Common myeloid progenitor, CD34-positive (primary cell): ENCODE measurements at regions not wholly inside any gene's neighbourhood (a gene's known extent, or its start where the extent isn't known, plus 50 kb on each side); places are given as distances from the start of the nearest gene placed in this dataset.
"Not testable (repeated sequence)": the region's sequence is repeated elsewhere in the genome, so short reads cannot be mapped to it uniquely, and the experiment has no call there.

Experiments used
- CTCF ChIA-PET: fragments of 350-600 bp; sonication (Branson Sonifier 250); formaldehyde crosslinking; loops from one replicate; lab custom pipeline; 2021; ENCODE audit warnings: antibody characterized with exemption; lab: Charles Lee
- POLR2A ChIA-PET: fragments of 350-600 bp; sonication (Branson Sonifier 250); formaldehyde crosslinking; loops from one replicate; lab custom pipeline; 2021; ENCODE audit warnings: antibody characterized with exemption; lab: Charles Lee
- DNase-seq, 3 donors: peaks; one replicate each; pipeline versions ENCODE4 v3.0.0 to v3.0.0-alpha.2; 2013
- H3K27ac ChIP-seq, 2 experiments: 1 replicate in 1 of 2; 2 replicates in 1 of 2; pipeline ENCODE4 v1.7.0; 2013; ENCODE audit warnings: inconsistent platforms in 2 of 2, low read length in 2 of 2, mild to moderate bottlenecking in 2 of 2, low read depth in 1 of 2, moderate library complexity in 1 of 2; ENCODE audit not compliant: severe bottlenecking in 2 of 2, insufficient read depth in 1 of 2, poor library complexity in 1 of 2
- H3K27me3 ChIP-seq, 5 experiments: replicated peaks in 2 of 5; 1 replicate in 3 of 5; 2 replicates in 2 of 5; pipeline versions ENCODE4 v1.6.1 to v1.7.0; 2013; ENCODE audit warnings: low read length in 4 of 5, mild to moderate bottlenecking in 2 of 5, moderate library complexity in 2 of 5, inconsistent platforms in 1 of 5; ENCODE audit not compliant: insufficient read depth in 5 of 5, control insufficient read depth in 4 of 5
- H3K36me3 ChIP-seq, 4 experiments: 1 replicate in 2 of 4; 2 replicates in 2 of 4; pipeline versions ENCODE4 v1.6.1 to v1.7.0; 2013; ENCODE audit warnings: low read length in 3 of 4, control low read depth in 1 of 4, mild to moderate bottlenecking in 1 of 4; ENCODE audit not compliant: control insufficient read depth in 4 of 4, insufficient read depth in 4 of 4
- H3K4me1 ChIP-seq, 4 experiments: 1 replicate in 3 of 4; 2 replicates in 1 of 4; pipeline versions ENCODE4 v1.6.1 to v1.7.1; 2013; ENCODE audit warnings: low read length in 3 of 4, mild to moderate bottlenecking in 3 of 4, control low read depth in 1 of 4, inconsistent platforms in 1 of 4, moderate library complexity in 1 of 4; ENCODE audit not compliant: control insufficient read depth in 4 of 4, insufficient read depth in 4 of 4; ENCODE audit errors: control extremely low read depth in 1 of 4
- H3K4me3 ChIP-seq, 7 experiments: 1 replicate in 4 of 7; 2 replicates in 3 of 7; pipeline versions ENCODE4 v1.5.1 to v1.7.0; 2013; ENCODE audit warnings: mild to moderate bottlenecking in 7 of 7, low read length in 6 of 7, moderate library complexity in 6 of 7, inconsistent platforms in 2 of 7, low read depth in 2 of 7, control low read depth in 1 of 7; ENCODE audit not compliant: insufficient read depth in 4 of 7, control insufficient read depth in 1 of 7; ENCODE audit errors: extremely low read depth in 1 of 7
- H3K9me3 ChIP-seq, 5 experiments: 1 replicate in 4 of 5; 2 replicates in 1 of 5; pipeline versions ENCODE4 v1.6.1 to v1.7.1; 2013; ENCODE audit warnings: low read length in 4 of 5, mild to moderate bottlenecking in 2 of 5, inconsistent platforms in 1 of 5, low read depth in 1 of 5, moderate library complexity in 1 of 5; ENCODE audit not compliant: control insufficient read depth in 4 of 5, insufficient read depth in 2 of 5; ENCODE audit errors: control extremely low read depth in 1 of 5
- WGBS: methylation state at CpG from one replicate; pipeline ENCODE4 v1.1.5; 2013; ENCODE audit not compliant: insufficient coverage; 5-methylcytosine and 5-hydroxymethylcytosine counted together

DNA sequence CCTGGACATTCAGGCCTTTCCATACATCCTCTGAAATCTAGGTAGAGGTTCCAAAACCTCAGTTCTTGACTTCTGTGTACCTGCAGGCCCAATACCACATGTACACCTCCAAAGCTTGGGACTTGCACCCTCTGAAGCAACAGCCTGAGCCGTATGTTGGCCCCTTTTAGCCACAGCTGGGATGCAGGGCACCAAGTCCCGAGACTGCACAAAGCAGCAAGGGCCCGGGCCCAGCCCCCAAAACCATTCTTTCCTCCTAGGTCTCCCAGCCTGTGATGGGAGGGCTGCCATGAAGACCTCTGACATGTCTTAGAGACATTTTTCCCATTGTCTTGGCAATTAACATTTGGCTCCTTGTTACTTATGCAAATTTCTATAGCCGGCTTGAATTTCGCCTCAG is 107.4 kb upstream of the FRMD1 start:
- H3K4me1 ChIP-seq, result no peaks in the 10 kb centered on the region
- H3K36me3 ChIP-seq, result no peaks in the 10 kb centered on the region
- CTCF ChIA-PET, result no interaction called here
- no peak for DNase-seq
- no peak overlapping the region for H3K27ac ChIP-seq
- no peaks in the 10 kb centered on the region for H3K9me3 ChIP-seq
- POLR2A ChIA-PET, result no interaction called here
- peaks cover 0 to 5% (median 0%) of the 10 kb centered on the region in 5 experiments for H3K27me3 ChIP-seq
- H3K4me3 ChIP-seq, result no peak overlapping the region
- WGBS, result 94% methylated on average over 5 of the region's 5 CpGs

DNA sequence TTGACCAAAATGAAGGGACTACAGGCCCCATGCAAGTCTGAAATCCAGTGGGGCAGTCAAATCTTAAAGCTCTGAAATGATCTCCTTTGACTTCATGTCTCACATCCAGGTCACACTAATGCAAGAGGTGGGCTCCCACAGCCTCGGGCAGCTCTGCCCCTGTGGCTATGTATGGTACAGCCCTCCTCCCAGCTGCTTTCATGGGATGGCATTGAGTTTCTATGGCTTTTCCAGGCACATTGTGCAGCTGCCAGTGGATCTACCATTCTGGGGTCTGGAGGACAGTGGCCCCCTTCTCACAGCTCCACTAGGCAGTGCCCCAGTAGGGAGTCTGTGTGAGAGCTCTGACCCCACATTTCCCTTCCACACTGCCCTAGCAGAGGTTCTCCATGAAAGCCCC is 107.0 kb upstream of the FRMD1 start:
- H3K9me3 ChIP-seq, H3K27me3 ChIP-seq, H3K4me3 ChIP-seq, DNase-seq, H3K27ac ChIP-seq, H3K4me1 ChIP-seq, H3K36me3 ChIP-seq, CTCF ChIA-PET, POLR2A ChIA-PET: not testable (repeated sequence)
- WGBS, result 92% methylated on average over 1 of the region's 1 CpG

DNA sequence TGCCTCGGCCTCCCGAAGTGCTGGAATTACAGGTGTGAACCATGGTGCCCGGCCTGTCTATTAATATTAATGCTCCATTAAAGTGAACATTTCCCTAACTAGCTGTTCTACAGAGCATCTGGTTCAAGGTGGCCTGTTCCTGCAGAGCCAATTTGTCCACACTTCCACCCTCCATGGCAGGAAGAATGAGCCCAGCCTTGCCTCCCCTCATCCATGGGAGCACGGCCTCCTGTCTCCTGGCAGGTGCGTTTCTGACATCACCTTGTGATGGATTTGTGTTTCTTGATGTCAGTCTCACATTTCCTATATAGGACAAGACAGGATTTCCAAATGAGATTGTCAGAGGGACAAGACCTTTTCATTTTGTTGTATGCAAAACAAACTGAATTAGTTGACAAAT is 105.7 kb upstream of the FRMD1 start:
- Histone ChIP-seq H3K4me1 (no peaks in the 10 kb centered on the region), H3K9me3 (no peaks in the 10 kb centered on the region), H3K27me3 (peaks cover 0 to 3% (median 0%) of the 10 kb centered on the region in 5 experiments), H3K36me3 (no peaks in the 10 kb centered on the region), H3K27ac (no peak overlapping the region), H3K4me3 (no peak overlapping the region)
- ChIA-PET POLR2A (no interaction called here), CTCF (no interaction called here)
- DNase-seq, result no peak
- 100% methylated on average over 3 of the region's 5 CpGs for WGBS

DNA sequence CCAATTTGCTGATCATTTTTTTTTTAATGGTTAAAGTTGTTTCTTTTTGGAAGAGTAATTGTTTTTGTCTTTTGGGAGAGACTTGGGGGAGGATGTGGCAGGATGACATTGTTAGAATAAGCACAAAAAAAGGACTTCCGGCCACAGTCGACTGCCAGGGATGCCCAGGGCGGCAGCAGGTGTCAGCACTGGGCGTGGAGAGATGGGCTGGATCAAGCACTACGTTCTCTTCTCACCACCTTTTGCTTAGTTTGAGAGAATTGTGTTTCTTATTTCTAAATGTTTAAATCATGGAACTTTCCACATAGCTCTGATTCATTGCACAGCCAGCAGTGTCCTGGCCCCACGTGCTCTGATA is 104.6 kb upstream of the FRMD1 start:
- Histone ChIP-seq H3K27me3 (peaks cover 0 to 5% (median 0%) of the 10 kb centered on the region in 5 experiments), H3K27ac (no peak overlapping the region), H3K4me1 (no peaks in the 10 kb centered on the region), H3K4me3 (no peak overlapping the region), H3K9me3 (no peaks in the 10 kb centered on the region), H3K36me3 (no peaks in the 10 kb centered on the region)
- DNase-seq, result no peak
- ChIA-PET POLR2A (no interaction called here), CTCF (no interaction called here)
- 83% methylated on average over 3 of the region's 6 CpGs for WGBS

DNA sequence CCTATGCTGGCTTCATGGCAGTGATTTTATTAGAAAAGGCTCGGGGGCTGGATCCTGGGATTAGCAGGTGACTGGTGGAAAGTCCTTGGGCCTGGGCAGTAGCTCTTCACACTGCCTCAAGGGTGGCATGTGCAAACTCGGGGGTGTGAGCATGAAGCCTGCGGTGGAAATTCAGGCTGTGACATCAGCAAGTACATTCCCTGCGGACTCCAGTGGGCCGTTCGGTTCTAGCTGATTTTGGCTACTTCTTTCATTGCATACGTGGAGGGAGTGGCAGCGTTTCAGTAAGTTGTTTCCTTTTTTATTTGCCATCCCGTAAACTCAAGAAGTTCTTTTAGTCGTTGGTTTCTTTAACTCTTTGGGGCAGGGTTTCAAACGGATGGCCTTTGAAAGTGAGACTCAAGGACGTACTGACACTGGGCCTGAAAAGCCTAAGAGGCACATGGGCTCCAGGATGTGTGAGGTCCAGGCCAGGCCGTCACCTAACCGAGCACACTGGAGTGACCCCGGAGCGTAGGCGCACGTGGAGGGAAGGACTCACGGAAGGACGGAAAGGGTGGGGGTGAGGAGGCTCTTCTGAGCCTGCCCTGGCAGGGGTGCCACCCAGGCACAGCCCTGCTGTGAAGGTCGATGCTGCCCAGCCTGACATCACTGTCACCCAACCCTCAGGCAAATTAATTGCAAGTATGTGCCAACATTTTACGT is 104.0 kb upstream of the FRMD1 start:
- H3K4me1 ChIP-seq, result no peaks in the 10 kb centered on the region
- WGBS, result 96% methylated on average over 21 of the region's 22 CpGs
- H3K36me3 ChIP-seq, result no peaks in the 10 kb centered on the region
- no peak overlapping the region for H3K4me3 ChIP-seq
- DNase-seq, result no peak
- no peak overlapping the region for H3K27ac ChIP-seq
- H3K27me3 ChIP-seq, result peaks cover 0 to 8% (median 0%) of the 10 kb centered on the region in 5 experiments
- ChIA-PET POLR2A (no interaction called here), CTCF (no interaction called here)
- H3K9me3 ChIP-seq, result no peaks in the 10 kb centered on the region

DNA sequence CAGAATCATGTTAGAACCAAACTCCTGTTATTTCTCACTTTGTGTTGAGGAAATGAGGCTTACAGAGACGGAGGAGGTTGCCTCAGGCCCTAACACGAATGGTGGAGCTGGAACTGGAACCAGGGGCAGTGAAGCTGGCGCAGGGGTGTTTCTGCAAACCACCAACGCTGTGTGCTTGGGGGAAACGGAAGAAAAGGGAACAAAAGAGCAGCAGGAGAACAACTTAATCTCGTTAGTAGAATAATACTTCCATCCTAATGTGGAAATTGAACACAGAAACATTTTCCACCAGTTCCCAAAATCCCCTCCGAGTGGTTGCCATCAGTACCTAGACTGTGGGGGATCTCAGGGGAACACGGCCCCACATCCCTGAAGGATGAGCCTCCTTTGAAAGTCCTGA is 103.4 kb upstream of the FRMD1 start:
- no peaks in the 10 kb centered on the region for H3K36me3 ChIP-seq
- 63% methylated on average over 2 of the region's 8 CpGs for WGBS
- no peak overlapping the region for H3K27ac ChIP-seq
- no peak overlapping the region for H3K4me3 ChIP-seq
- ChIA-PET CTCF (no interaction called here), POLR2A (no interaction called here)
- DNase-seq, result no peak
- peaks cover 0 to 8% (median 0%) of the 10 kb centered on the region in 5 experiments for H3K27me3 ChIP-seq
- no peaks in the 10 kb centered on the region for H3K4me1 ChIP-seq
- H3K9me3 ChIP-seq, result no peaks in the 10 kb centered on the region

DNA sequence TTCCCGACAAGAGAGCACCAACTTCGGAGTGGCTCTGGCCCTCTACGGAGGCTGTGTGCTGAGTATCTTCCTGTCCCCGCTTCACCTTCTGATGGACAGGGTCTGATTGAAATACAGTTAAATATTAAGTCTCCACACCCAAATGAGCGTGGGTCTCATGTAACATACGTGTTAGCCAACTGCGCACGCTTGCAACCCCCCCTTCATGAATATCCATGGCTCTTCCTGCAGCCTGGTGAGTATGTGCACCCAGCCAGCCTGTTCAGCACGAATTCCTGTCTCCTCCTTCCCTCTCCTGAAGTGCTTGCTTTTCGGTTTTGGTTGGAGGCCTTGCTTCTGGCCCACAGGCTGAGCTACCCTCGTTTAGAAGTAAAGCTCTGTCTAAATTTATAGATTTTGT is 102.9 kb upstream of the FRMD1 start:
- Histone ChIP-seq H3K4me1 (no peaks in the 10 kb centered on the region), H3K4me3 (no peak overlapping the region), H3K36me3 (no peaks in the 10 kb centered on the region), H3K27ac (no peak overlapping the region), H3K27me3 (peaks cover 0 to 8% (median 0%) of the 10 kb centered on the region in 5 experiments), H3K9me3 (no peaks in the 10 kb centered on the region)
- WGBS, result 87% methylated on average over 11 of the region's 11 CpGs
- DNase-seq, result no peak
- CTCF ChIA-PET, result no interaction called here
- POLR2A ChIA-PET, result no interaction called here
